NCI-H226 (cell line): ENCODE measurements at regions not wholly inside any gene's neighbourhood (a gene's known extent, or its start where the extent isn't known, plus 50 kb on each side); places are given as distances from the start of the nearest gene placed in this dataset.

Source experiments
- DNase-seq: peaks from one replicate; pipeline ENCODE4 v3.0.0-alpha.2; 2015

DNA sequence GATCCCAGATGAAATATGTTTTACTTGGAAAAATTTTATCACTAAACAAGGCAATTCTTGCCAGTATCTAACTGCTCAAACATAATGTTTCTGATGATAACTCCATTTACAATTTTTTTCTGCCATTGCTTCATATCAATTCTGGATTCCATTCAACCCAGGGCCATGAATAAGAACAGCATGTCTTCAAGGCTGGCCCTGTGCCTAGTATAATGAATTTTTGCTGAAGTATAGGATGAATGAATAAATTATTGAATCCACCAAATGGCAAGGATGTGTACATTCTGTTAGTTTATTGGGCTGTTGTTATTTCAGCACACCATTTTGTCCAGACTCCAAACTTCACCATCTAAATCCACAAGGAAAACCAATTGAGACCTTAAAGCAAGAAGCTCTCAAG lies 414.7 kb downstream of the HS3ST3B1 start:
- DNase-seq, result no peak

DNA sequence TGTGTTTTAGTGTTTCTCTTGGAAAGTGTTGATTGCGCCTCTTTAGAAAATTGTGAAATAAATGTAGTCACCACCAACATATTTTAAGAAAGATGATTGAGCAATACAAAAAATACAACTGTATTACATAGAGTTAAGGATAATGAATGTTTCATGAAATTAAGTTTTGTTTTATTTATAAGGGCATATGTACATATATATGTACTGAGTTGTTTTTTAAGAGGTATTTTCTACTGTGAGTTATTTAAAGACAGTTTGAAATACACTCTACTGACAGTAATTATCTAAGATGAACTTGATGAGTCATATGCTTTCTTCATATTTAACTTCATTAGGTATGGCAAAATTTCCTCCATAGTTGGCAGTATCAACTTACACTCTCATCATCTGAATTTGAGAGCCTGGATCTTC lies 411.7 kb downstream of the HS3ST3B1 start:
- DNase-seq, result no peak

DNA sequence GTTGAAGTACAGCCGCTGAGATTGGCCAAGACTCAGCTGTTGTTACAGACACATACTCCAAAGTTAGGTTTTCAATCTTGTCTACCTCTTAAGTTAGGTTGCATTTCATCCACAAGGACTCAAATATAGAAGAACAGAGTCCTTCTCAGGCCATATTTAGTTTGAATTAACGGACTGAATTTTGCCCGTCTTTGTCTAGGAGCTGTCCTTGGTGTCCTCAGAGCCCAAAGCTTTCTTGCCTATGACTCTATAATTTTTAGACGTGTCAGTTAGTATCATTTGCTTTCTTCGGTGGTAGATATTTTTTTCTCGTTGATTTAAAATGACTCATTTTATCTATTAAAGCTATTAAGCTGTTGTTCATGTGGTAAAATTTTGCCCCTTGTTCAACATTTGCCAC lies 403.2 kb downstream of the HS3ST3B1 start:
- no peak for DNase-seq

- no peak for DNase-seq
Measured at GRCh38 chr17:14701886-14702285, 401.0 kb downstream of the HS3ST3B1 start.

GRCh38 chr17:14699574-14700185 lies 398.8 kb downstream of the HS3ST3B1 start:
- DNase-seq, result no peak

DNA sequence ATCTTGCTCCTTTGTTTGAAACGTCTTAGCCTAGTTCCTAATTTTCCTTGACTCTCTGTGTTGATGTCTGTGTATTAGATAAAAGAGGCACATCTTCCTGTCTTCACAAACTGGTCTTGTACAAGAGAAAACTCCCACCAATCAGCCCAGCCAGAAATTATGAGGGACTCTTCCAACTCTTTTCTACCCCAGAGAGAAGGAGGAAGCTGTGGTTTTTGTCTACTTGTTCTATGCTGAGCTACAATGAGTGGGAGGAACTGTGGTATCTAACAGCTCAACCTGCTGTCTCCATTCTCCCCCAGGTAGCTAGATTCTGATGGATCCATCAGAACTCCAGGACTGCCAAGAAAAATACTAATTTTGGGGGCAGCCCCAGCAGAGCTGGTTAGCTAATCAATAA lies 392.5 kb downstream of the HS3ST3B1 start:
- DNase-seq, result no peak

DNA sequence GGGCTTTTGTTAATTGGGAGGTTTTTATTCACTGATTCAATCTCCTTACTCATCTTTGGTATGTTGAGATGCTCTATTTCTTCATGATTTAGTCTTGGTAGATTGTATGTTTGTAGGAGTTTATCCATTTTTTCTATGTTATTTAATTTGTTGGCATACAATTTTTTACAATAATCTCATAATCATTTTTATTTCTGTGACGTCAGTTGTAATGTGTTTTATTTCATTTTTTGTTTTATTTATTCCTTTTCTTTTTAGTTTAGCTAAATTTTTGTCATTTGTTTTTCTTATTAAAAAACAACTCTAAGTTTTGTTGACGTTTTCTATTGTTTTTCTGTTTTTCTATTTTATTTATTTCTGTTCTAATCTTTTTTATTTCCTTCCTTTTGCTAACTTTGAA lies 389.8 kb downstream of the HS3ST3B1 start:
- DNase-seq, result no peak

DNA sequence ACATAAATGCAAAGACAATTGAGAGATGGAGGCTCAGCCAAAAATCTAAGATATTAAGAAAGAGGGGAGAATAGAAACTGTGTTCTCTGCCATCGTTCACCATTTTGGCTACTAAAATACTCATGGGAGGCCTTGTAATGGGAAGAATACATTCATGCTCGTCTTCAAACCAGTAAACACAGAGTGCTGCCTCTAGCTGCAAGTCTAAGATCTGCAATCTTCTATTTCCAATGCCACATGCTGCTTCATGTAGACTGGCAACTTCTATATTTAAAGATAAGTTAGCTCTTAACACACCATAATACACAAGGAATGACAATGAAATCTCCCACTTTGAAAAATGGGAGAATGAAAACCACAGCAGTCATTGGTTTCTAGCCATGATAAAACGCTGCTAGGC lies 387.3 kb downstream of the HS3ST3B1 start:
- DNase-seq, result no peak

- DNase-seq, result no peak
Measured at GRCh38 chr17:14672830-14673229, 371.9 kb downstream of the HS3ST3B1 start.

GRCh38 chr17:14670861-14671260 lies 370.0 kb downstream of the HS3ST3B1 start:
- no peak for DNase-seq

DNA sequence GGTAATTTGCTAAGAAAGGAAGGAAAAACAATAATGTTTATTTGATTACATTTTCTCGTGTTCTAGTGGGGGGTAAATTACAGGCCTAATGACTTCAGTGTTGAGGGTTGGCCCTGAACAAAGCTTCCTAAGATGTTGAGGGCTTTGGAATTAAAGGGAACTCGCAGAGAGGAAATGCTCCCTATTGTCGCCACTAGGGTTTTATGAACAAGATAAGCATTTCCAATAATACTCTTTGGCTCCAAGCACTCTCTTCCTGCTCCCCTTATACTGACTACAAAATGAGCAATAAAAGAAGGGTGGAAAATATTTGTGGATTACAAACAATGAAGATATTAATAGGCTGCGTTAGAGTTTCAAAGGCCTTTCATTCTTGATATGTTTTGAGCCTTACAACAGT lies 363.6 kb downstream of the HS3ST3B1 start:
- DNase-seq, result no peak

DNA sequence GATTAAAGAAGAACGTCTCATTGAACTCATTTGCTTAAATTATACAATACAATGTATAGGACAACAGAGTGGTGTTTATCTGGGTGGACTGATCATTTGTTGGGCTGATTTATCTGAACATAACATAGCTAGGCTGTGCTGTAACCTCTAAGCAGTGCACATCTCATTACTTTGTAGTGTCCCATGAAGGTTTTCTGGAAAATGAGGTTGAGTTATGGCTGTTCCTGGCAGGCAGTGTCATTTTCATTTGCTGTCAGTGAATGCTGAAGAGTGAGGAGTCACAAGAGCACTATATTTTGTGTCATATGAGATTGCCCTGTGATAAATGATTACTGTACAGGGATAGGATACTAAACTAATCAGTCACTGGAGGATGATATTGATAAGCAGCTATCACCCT lies 340.2 kb downstream of the HS3ST3B1 start:
- no peak for DNase-seq

GRCh38 chr17:14637260-14637659 lies 336.4 kb downstream of the HS3ST3B1 start:
- DNase-seq, result no peak

GRCh38 chr17:14630621-14631020 lies 329.7 kb downstream of the HS3ST3B1 start:
- DNase-seq, result no peak

GRCh38 chr17:14630046-14630445 lies 329.2 kb downstream of the HS3ST3B1 start:
- no peak for DNase-seq

- DNase-seq, result no peak
Measured at GRCh38 chr17:14622615-14623101, 321.8 kb downstream of the HS3ST3B1 start.

DNA sequence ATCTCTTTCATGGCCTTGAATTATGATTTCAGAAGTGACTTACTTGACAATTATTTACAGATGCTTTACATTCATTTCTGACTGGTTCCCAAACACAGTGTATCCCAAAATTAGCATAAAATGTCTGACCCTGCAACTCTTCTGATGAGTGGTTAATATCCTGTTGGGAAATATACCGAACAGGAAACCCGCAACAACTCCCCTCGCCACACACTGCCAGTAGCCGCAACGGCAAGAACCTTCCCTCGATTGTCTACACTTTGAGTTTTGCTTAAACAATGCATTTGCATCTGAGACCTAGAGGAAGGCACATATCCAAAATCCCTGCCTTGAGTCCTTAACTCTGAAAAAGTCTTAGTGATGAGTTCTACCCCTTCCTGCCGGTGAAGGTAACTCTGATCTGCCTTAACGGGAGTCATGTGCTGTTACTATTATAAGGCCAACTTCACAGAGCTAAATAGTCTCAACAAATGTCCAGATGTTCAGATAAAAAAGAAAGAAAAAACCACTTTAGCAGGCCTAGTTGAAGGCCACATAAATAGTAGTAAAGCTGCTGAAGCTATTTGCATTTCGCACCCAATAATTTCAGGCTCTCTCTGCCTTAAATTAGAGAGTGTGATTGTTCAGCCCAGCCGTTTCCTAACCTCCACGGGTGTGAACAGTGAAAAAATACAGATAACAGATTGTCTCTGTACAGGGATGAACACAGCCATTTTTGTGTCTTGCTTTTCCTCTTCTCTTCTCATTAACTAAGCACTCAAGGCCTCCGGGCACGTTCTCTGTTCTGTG lies 321.1 kb downstream of the HS3ST3B1 start:
- DNase-seq, result no peak

DNA sequence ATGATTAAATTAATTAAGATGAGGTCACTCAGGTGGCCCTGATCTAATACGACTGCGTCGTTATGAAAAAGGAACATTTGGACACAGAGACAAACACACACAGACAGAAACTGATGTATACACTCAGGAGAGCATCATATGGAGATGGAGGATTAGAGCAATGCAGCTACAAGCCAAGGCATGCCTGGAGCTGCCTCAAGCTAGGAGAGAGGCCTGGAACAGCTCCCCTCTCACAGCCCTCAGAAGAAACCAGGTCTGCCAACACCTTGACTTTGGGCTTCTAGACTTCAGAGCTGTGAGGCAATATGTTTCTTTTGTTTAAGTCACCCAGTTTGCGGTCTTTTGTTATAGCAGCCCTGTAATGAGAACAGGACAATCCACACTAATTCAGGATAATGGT lies 318.9 kb downstream of the HS3ST3B1 start:
- no peak for DNase-seq

GRCh38 chr17:14616528-14616927 lies 315.6 kb downstream of the HS3ST3B1 start:
- no peak for DNase-seq

- no peak for DNase-seq
Measured at GRCh38 chr17:14605267-14605599, 304.4 kb downstream of the HS3ST3B1 start.

DNA sequence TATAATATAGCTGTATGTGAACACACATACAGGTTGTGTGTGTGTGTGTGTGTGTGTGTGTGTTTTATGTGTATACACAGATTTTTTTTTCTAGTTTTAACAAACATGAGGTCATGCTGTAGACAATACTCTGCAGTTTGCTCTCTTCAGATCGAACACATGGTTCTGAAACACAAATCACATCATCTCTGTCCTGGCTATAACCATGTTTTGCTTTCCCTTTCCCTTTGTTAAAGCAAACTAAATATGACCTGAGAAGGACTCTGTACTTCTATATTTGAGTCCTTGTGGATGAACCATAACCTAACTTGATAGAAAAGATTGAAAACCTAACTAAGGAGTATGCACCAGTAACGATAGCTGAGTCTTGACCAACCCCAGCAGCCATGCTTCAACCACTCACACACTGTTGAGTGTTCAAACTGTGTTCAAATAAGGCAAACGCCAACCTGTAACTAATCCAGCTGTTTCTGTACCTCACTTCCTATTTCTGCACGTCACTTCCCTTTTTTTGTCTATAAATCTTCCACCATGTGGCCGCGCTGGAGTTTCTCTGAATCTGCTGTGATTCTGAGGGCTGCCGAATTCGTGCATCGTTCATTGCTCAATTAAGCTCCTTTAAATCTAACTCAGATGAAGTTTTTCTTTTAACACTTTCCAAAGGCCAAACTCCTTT lies 303.8 kb downstream of the HS3ST3B1 start:
- no peak for DNase-seq

DNA sequence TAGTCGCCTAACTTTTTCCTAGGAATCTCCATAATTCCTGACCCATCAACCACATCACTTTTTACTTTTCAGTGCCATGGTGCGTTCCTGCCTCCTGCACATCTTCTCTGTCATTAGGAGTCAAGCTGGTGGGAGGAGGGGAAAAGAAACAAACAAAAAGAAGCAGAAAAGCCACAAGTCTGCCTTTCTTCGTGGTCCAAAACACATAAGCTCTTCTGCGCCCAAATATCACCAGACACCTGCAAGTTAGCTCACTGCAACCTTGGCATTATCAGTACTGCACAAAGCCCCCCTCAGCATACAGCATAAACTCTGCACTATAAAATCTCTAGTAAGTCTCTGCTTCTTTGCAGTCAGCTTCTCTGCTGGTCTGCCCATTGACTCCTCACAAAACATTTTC lies 295.3 kb downstream of the HS3ST3B1 start:
- DNase-seq, result no peak

- no peak for DNase-seq
Measured at GRCh38 chr17:14595656-14596055, 294.8 kb downstream of the HS3ST3B1 start.

GRCh38 chr17:14594690-14595089 lies 293.8 kb downstream of the HS3ST3B1 start:
- no peak for DNase-seq
